HG02610 (cell line): ENCODE measurements at regions not wholly inside any gene's neighbourhood (a gene's known extent, or its start where the extent isn't known, plus 50 kb on each side); places are given as distances from the start of the nearest gene placed in this dataset.

Experiments
- ATAC-seq: cut with Tn5 transposase; IDR thresholded peaks from one replicate; pipeline ENCODE4 v1.9.1; 2021; ENCODE audit warnings: mild to moderate bottlenecking, moderate library complexity; ENCODE audit not compliant: unreplicated experiment

GRCh38 chr1:34597877-34598514 is 156.9 kb upstream of the GJB5 start:
- ATAC-seq: no peak

GRCh38 chr1:34602907-34603306 is 151.9 kb upstream of the GJB5 start:
- no peak for ATAC-seq

GRCh38 chr1:34603594-34603993 is 151.3 kb upstream of the GJB5 start:
- no peak for ATAC-seq

GRCh38 chr1:34606504-34606903 is 148.3 kb upstream of the GJB5 start:
- no peak for ATAC-seq

GRCh38 chr1:34610063-34610462 is 144.8 kb upstream of the GJB5 start:
- no peak for ATAC-seq

GRCh38 chr1:34611571-34611970 is 143.3 kb upstream of the GJB5 start:
- no peak for ATAC-seq

GRCh38 chr1:34612091-34612827 is 142.6 kb upstream of the GJB5 start:
- no peak for ATAC-seq

- no peak for ATAC-seq
Observed at GRCh38 chr1:34617321-34618118, 137.3 kb upstream of the GJB5 start.

- ATAC-seq: no peak
Observed at GRCh38 chr1:34618381-34618780, 136.5 kb upstream of the GJB5 start.

- no peak for ATAC-seq
Observed at GRCh38 chr1:34619256-34619655, 135.6 kb upstream of the GJB5 start.

- no peak for ATAC-seq
Observed at GRCh38 chr1:34621916-34622315, 132.9 kb upstream of the GJB5 start.

GRCh38 chr1:34625521-34626015 is 129.3 kb upstream of the GJB5 start:
- ATAC-seq: no peak

- no peak for ATAC-seq
Observed at GRCh38 chr1:34627465-34628240, 127.2 kb upstream of the GJB5 start.

GRCh38 chr1:34631126-34631525 is 123.7 kb upstream of the GJB5 start:
- ATAC-seq: no peak

- ATAC-seq: no peak
Observed at GRCh38 chr1:34639701-34640100, 115.1 kb upstream of the GJB5 start.

GRCh38 chr1:34640654-34641401 is 114.0 kb upstream of the GJB5 start:
- ATAC-seq: no peak

GRCh38 chr1:34642679-34643078 is 112.2 kb upstream of the GJB5 start:
- ATAC-seq: no peak

- ATAC-seq: no peak
Observed at GRCh38 chr1:34645109-34645688, 109.6 kb upstream of the GJB5 start.

GRCh38 chr1:34645919-34646318 is 108.9 kb upstream of the GJB5 start:
- ATAC-seq: no peak

GRCh38 chr1:34648501-34648900 is 106.3 kb upstream of the GJB5 start:
- ATAC-seq: no peak
